ENCODE measurements at regions not wholly inside any gene's neighbourhood (a gene's known extent, or its start where the extent isn't known, plus 50 kb on each side); places are given as distances from the start of the nearest gene placed in this dataset.

GRCh38 chr13:73339086-73339485, 280.3 kb downstream of the KLF5 start:
- TF ChIP-seq CTCF (conservative IDR thresholded peaks at IDR 0.05; ENCODE audit: low read depth, low read length) (no peak), EZH2 (IDR thresholded peaks at IDR 0.05; ENCODE audit: low read length, unreplicated experiment) (no peak)

Measured in PC-3 (cell line).